ENCODE measurements at regions not wholly inside any gene's neighbourhood (a gene's known extent, or its start where the extent isn't known, plus 50 kb on each side); places are given as distances from the start of the nearest gene placed in this dataset.

DNA sequence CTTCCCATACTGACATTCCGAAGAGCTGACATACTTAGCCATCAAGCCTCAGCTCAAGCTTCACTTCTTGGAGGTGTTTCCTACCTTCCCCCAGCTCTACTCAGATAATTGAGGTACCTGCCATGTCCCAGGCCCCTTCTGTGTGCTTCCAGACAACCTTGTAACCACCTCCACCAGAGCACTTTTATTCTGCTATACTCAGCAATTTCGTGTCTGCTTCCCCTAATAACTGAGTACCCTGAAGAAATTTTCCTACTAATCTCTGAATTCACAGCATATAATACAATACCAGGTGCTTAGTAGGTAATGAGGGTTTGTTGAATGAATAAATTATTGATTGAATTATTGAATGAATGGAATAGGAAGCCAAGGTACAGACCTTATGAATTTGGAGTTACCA lies 605.5 kb downstream of the MID1IP1 start:
- ChIA-PET POLR2A (no interaction called here), RAD21 (ENCODE audit: low non-redundant PET in 1 of 2, low total read pairs in 2 of 2, uncharacterized antibody in 2 of 2, unreplicated experiment in 2 of 2) (no interaction called here), CTCF (no interaction called here)
- no peak for DNase-seq (ENCODE audit: low read depth, low spot score)
- no peaks in the 10 kb centered on the region for H3K36me3 ChIP-seq (ENCODE audit: control insufficient read depth in 1 of 2, insufficient read depth in 2 of 2, low read length in 2 of 2)
- H3K4me2 ChIP-seq (ENCODE audit: low read length): no peak overlapping the region
- intact Hi-C loops (cut with micrococcal nuclease): no loop called here
- H2AFZ ChIP-seq (ENCODE audit: low read depth, low read length, poor library complexity, severe bottlenecking): no peak overlapping the region
- no TSS peak for BruUV-seq (replicated peaks)
- no peaks in the 10 kb centered on the region; the same call in 1 of the 2 replicates for H4K20me1 ChIP-seq (ENCODE audit: insufficient read depth)
- no peaks in the 10 kb centered on the region for H3K9me2 ChIP-seq (ENCODE audit: insufficient read depth)
- no peaks in the 10 kb centered on the region for H3K9me3 ChIP-seq (ENCODE audit: control insufficient read depth in 1 of 2, insufficient read depth in 1 of 2, low read depth in 1 of 2, low read length in 2 of 2)
- no peak for ATAC-seq
- no peak overlapping the region for H3K9ac ChIP-seq (ENCODE audit: low read length)
- H3K79me2 ChIP-seq (ENCODE audit: insufficient read depth, low read length): no peaks in the 10 kb centered on the region
- H3K4me3 ChIP-seq (replicated peaks in 1 of 2; ENCODE audit: low read depth in 1 of 2, low read length in 2 of 2): no peak overlapping the region
- peaks cover 3% of the 10 kb centered on the region; the same call in 1 of the 2 replicates for H3K27me3 ChIP-seq (ENCODE audit: insufficient read depth, low read length)
- no peaks in the 10 kb centered on the region for H3K4me1 ChIP-seq (ENCODE audit: control insufficient read depth in 1 of 2, insufficient read depth in 2 of 2, low read length in 2 of 2)
- TF ChIP-seq RAD21 (IDR thresholded peaks at IDR 0.05; ENCODE audit: low read depth) (no peak), SRF (IDR thresholded peaks at IDR 0.05; ENCODE audit: low read depth) (no peak), ZFX (IDR thresholded peaks at IDR 0.05) (no peak), EZH2phosphoT487 (IDR thresholded peaks at IDR 0.05; ENCODE audit: borderline replicate concordance) (no peak), POLR2A (IDR thresholded peaks at IDR 0.05; ENCODE audit: borderline replicate concordance, extremely low read depth, insufficient read depth, insufficient read length) (no peak), TCF7L2 (IDR thresholded peaks at IDR 0.05; ENCODE audit: borderline replicate concordance, extremely low read depth, insufficient read depth, insufficient read length) (no peak)
- TF ChIP-seq, protein P1, sequence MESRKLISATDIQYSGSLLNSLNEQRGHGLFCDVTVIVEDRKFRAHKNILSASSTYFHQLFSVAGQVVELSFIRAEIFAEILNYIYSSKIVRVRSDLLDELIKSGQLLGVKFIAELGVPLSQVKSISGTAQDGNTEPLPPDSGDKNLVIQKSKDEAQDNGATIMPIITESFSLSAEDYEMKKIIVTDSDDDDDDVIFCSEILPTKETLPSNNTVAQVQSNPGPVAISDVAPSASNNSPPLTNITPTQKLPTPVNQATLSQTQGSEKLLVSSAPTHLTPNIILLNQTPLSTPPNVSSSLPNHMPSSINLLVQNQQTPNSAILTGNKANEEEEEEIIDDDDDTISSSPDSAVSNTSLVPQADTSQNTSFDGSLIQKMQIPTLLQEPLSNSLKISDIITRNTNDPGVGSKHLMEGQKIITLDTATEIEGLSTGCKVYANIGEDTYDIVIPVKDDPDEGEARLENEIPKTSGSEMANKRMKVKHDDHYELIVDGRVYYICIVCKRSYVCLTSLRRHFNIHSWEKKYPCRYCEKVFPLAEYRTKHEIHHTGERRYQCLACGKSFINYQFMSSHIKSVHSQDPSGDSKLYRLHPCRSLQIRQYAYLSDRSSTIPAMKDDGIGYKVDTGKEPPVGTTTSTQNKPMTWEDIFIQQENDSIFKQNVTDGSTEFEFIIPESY (IDR thresholded peaks at IDR 0.05; ENCODE audit: extremely low read depth, insufficient replicate concordance, low read length): no peak
- no peak overlapping the region for H3K27ac ChIP-seq (ENCODE audit: low read depth, low read length)

GRCh38 chrX:39409246-39409917 lies 608.1 kb downstream of the MID1IP1 start:
- H3K9me2 ChIP-seq (ENCODE audit: insufficient read depth): no peaks in the 10 kb centered on the region
- BruUV-seq (replicated peaks): no TSS peak
- peaks cover 3% of the 10 kb centered on the region; the same call in 1 of the 2 replicates for H3K27me3 ChIP-seq (ENCODE audit: insufficient read depth, low read length)
- POLR2A ChIA-PET: no interaction called here
- H3K9me3 ChIP-seq (ENCODE audit: control insufficient read depth in 1 of 2, insufficient read depth in 1 of 2, low read depth in 1 of 2, low read length in 2 of 2): no peaks in the 10 kb centered on the region
- no peaks in the 10 kb centered on the region for H3K4me1 ChIP-seq (ENCODE audit: control insufficient read depth in 1 of 2, insufficient read depth in 2 of 2, low read length in 2 of 2)
- RAD21 ChIA-PET (ENCODE audit: low non-redundant PET in 1 of 2, low total read pairs in 2 of 2, uncharacterized antibody in 2 of 2, unreplicated experiment in 2 of 2): no interaction called here
- intact Hi-C loops (cut with micrococcal nuclease): no loop called here
- H3K27ac ChIP-seq (ENCODE audit: low read depth, low read length): no peak overlapping the region
- no peak for DNase-seq (ENCODE audit: low read depth, low spot score)
- H3K4me2 ChIP-seq (ENCODE audit: low read length): no peak overlapping the region
- H3K79me2 ChIP-seq (ENCODE audit: insufficient read depth, low read length): no peaks in the 10 kb centered on the region
- H3K9ac ChIP-seq (ENCODE audit: low read length): no peak overlapping the region
- H3K4me3 ChIP-seq (replicated peaks in 1 of 2; ENCODE audit: low read depth in 1 of 2, low read length in 2 of 2): no peak overlapping the region
- H4K20me1 ChIP-seq (ENCODE audit: insufficient read depth): no peaks in the 10 kb centered on the region; the same call in 1 of the 2 replicates
- ATAC-seq: no peak
- TF ChIP-seq ZFX (IDR thresholded peaks at IDR 0.05) (no peak), POLR2AphosphoS5 (IDR thresholded peaks at IDR 0.05; ENCODE audit: low read depth, low read length) (no peak), TCF7L2 (IDR thresholded peaks at IDR 0.05; ENCODE audit: borderline replicate concordance, extremely low read depth, insufficient read depth, insufficient read length) (no peak), SRF (IDR thresholded peaks at IDR 0.05; ENCODE audit: low read depth) (no peak), ZNF274 (IDR thresholded peaks at IDR 0.05; ENCODE audit: low read depth, low read length) (no peak), EGR1 (IDR thresholded peaks at IDR 0.05; ENCODE audit: low read depth) (no peak), POLR2A (IDR thresholded peaks at IDR 0.05; ENCODE audit: borderline replicate concordance, extremely low read depth, insufficient read depth, insufficient read length) (no peak)
- TF ChIP-seq, protein P2, sequence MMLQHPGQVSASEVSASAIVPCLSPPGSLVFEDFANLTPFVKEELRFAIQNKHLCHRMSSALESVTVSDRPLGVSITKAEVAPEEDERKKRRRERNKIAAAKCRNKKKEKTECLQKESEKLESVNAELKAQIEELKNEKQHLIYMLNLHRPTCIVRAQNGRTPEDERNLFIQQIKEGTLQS (IDR thresholded peaks at IDR 0.05): no peak
- CTCF ChIA-PET: no interaction called here
- no peaks in the 10 kb centered on the region for H3K36me3 ChIP-seq (ENCODE audit: control insufficient read depth in 1 of 2, insufficient read depth in 2 of 2, low read length in 2 of 2)
- no peak overlapping the region for H2AFZ ChIP-seq (ENCODE audit: low read depth, low read length, poor library complexity, severe bottlenecking)

Measured in HCT116 (cell line).